Kidney (tissue), 13 donors: ENCODE measurements at regions not wholly inside any gene's neighbourhood (a gene's known extent, or its start where the extent isn't known, plus 50 kb on each side); places are given as distances from the start of the nearest gene placed in this dataset.

Source experiments
- DNase-seq, 5 donors: peaks; one replicate each; pipeline ENCODE4 v3.0.0-alpha.2; 2013 to 2020
- FAIRE-seq: peaks from 2 replicates; lab custom pipeline; 2012; peaks lifted over from hg19 to GRCh38; lab: Jason Lieb, UNC
- H3K27ac ChIP-seq, 2 donors: one replicate each; pipeline ENCODE4 v1.7.0; 2013; ENCODE audit warnings: low read depth in 2 of 2, low read length in 2 of 2, inconsistent platforms in 1 of 2
- H3K27me3 ChIP-seq: one replicate; pipeline ENCODE4 v1.7.1; 2013; ENCODE audit warnings: low read length, inconsistent platforms; ENCODE audit not compliant: control insufficient read depth, insufficient read depth
- H3K36me3 ChIP-seq, 3 donors: one replicate each; pipeline versions ENCODE4 v1.7.0 to v1.7.1; 2013; ENCODE audit warnings: low read length in 3 of 3, control low read depth in 1 of 3, inconsistent platforms in 1 of 3; ENCODE audit not compliant: insufficient read depth in 3 of 3, control insufficient read depth in 2 of 3
- H3K4me1 ChIP-seq, 3 donors: one replicate each; pipeline versions ENCODE4 v1.7.0 to v1.7.1; 2013; ENCODE audit warnings: low read length in 3 of 3, inconsistent platforms in 1 of 3, low read depth in 1 of 3; ENCODE audit not compliant: control insufficient read depth in 2 of 3, insufficient read depth in 2 of 3
- H3K4me3 ChIP-seq, 3 donors: one replicate each; pipeline versions ENCODE4 v1.7.0 to v1.8.1; 2013; ENCODE audit warnings: low read length in 3 of 3, control low read depth in 1 of 3, inconsistent platforms in 1 of 3
- H3K9ac ChIP-seq, 3 donors: one replicate each; pipeline versions ENCODE4 v1.7.0 to v1.7.1; 2013; ENCODE audit warnings: low read length in 3 of 3, control low read depth in 1 of 3, inconsistent platforms in 1 of 3
- H3K9me3 ChIP-seq, 3 donors: one replicate each; pipeline versions ENCODE4 v1.7.0 to v1.7.1; 2013; ENCODE audit warnings: low read length in 3 of 3, control low read depth in 1 of 3, inconsistent platforms in 1 of 3; ENCODE audit not compliant: control insufficient read depth in 2 of 3, insufficient read depth in 1 of 3
- CTCF ChIP-seq: IDR thresholded peaks from 3 replicates; pipeline ENCODE4 v1.5.1; 2012; ENCODE audit warnings: mild to moderate bottlenecking, moderate library complexity, borderline replicate concordance; ENCODE audit not compliant: insufficient read depth; ENCODE audit errors: extremely low read depth
- intact Hi-C: fragments of 100-400 bp; cut with DNase I; formaldehyde crosslinking; loops from one replicate; pipeline ENCODE4 v1.11.1; 2022
- donor health status: control.
- donor health status: control.
- donor health status: control.
- donor health status: control.
- donor health status: control.
- donor health status: DM: yes; HTN: yes; CAD: no.
- donor health status: Normal renal cell carcinoma (clear cell type).

GRCh38 chr3:14347110-14347509 is 55.3 kb upstream of the SLC6A6 start:
- H3K4me1 ChIP-seq = no peaks in the 10 kb centered on the region
- no peak for TF ChIP-seq CTCF
- no peak for DNase-seq
- intact Hi-C loops = no loop called here
- no peaks in the 10 kb centered on the region for H3K36me3 ChIP-seq
- H3K27ac ChIP-seq = no peak overlapping the region
- no peaks in the 10 kb centered on the region for H3K27me3 ChIP-seq
- FAIRE-seq = no peak
- no peak overlapping the region for H3K9ac ChIP-seq
- no peaks in the 10 kb centered on the region for H3K9me3 ChIP-seq
- H3K4me3 ChIP-seq = no peak overlapping the region

GRCh38 chr3:14351617-14352001 is 50.8 kb upstream of the SLC6A6 start:
- Histone ChIP-seq H3K4me3 (no peak overlapping the region), H3K36me3 (no peaks in the 10 kb centered on the region), H3K4me1 (no peaks in the 10 kb centered on the region), H3K9ac (no peak overlapping the region), H3K27me3 (no peaks in the 10 kb centered on the region), H3K27ac (no peak overlapping the region), H3K9me3 (no peaks in the 10 kb centered on the region)
- DNase-seq (no peak), FAIRE-seq (no peak)
- intact Hi-C loops = no loop called here
- TF ChIP-seq CTCF = no peak

GRCh38 chr3:14352002-14352627 is 50.3 kb upstream of the SLC6A6 start:
- no peak overlapping the region for H3K9ac ChIP-seq
- DNase-seq (peak in 1 of 5 donors; percentile 54), FAIRE-seq (no peak)
- no peaks in the 10 kb centered on the region for H3K27me3 ChIP-seq
- H3K9me3 ChIP-seq = no peaks in the 10 kb centered on the region
- H3K4me3 ChIP-seq = no peak overlapping the region
- TF ChIP-seq CTCF = no peak
- no peaks in the 10 kb centered on the region for H3K4me1 ChIP-seq
- no peaks in the 10 kb centered on the region for H3K36me3 ChIP-seq
- intact Hi-C loops = no loop called here
- H3K27ac ChIP-seq = no peak overlapping the region
